H9 (cell line): ENCODE measurements at regions not wholly inside any gene's neighbourhood (a gene's known extent, or its start where the extent isn't known, plus 50 kb on each side); places are given as distances from the start of the nearest gene placed in this dataset.

Source experiments
- DNase-seq: peaks from one replicate; pipeline ENCODE4 v3.0.0-alpha.2; 2017
- H2AFZ ChIP-seq: one replicate; pipeline ENCODE4 v1.6.1; 2013; ENCODE audit warnings: mild to moderate bottlenecking, low read length, control low read depth, moderate library complexity
- H2AK5ac ChIP-seq: 2 replicates; pipeline ENCODE4 v1.6.1; 2013; ENCODE audit warnings: low read length, control low read depth, mixed read lengths; ENCODE audit not compliant: insufficient read length
- H2BK120ac ChIP-seq: one replicate; pipeline ENCODE4 v1.6.1; 2013; ENCODE audit warnings: low read depth, mild to moderate bottlenecking, low read length, control low read depth, inconsistent platforms; ENCODE audit not compliant: poor library complexity, severe bottlenecking
- H2BK12ac ChIP-seq: 2 replicates; pipeline ENCODE4 v1.6.1; 2013; ENCODE audit warnings: low read length, control low read depth, mixed read lengths, low read depth; ENCODE audit not compliant: insufficient read length
- H2BK15ac ChIP-seq: 2 replicates; pipeline ENCODE4 v1.6.1; 2013; ENCODE audit warnings: low read depth, low read length, control low read depth
- H2BK20ac ChIP-seq: one replicate; pipeline ENCODE4 v1.6.1; 2013; ENCODE audit warnings: low read depth, mild to moderate bottlenecking, low read length, control low read depth, inconsistent platforms; ENCODE audit not compliant: poor library complexity, severe bottlenecking
- H2BK5ac ChIP-seq: 2 replicates; pipeline ENCODE4 v1.6.1; 2013; ENCODE audit warnings: low read length, control low read depth, mixed read lengths; ENCODE audit not compliant: insufficient read length
- H3K14ac ChIP-seq: 2 replicates; pipeline ENCODE4 v1.6.1; 2013; ENCODE audit warnings: low read length, control low read depth; ENCODE audit not compliant: insufficient read depth
- H3K18ac ChIP-seq: 2 replicates; pipeline ENCODE4 v1.6.1; 2013; ENCODE audit warnings: low read depth, mild to moderate bottlenecking, mixed read lengths, low read length, control low read depth; ENCODE audit not compliant: insufficient read length
- H3K23ac ChIP-seq: 2 replicates; pipeline ENCODE4 v1.6.1; 2013; ENCODE audit warnings: low read length, control low read depth, mixed read lengths, low read depth; ENCODE audit not compliant: insufficient read length
- H3K23me2 ChIP-seq: 2 replicates; pipeline ENCODE4 v1.6.1; 2013; ENCODE audit warnings: low read depth, mild to moderate bottlenecking, mixed read lengths, low read length, control low read depth; ENCODE audit not compliant: insufficient read length, poor library complexity, severe bottlenecking
- H3K27ac ChIP-seq: 2 replicates; pipeline ENCODE4 v1.5.1; 2013; ENCODE audit warnings: low read length, control low read depth, mixed read lengths, low read depth; ENCODE audit not compliant: insufficient read length
- H3K27me3 ChIP-seq: 2 replicates; pipeline ENCODE4 v1.6.1; 2013; ENCODE audit warnings: low read length, control low read depth, inconsistent platforms; ENCODE audit not compliant: insufficient read depth
- H3K4ac ChIP-seq: 2 replicates; pipeline ENCODE4 v1.6.1; 2013; ENCODE audit warnings: low read depth, mild to moderate bottlenecking, control low read depth, inconsistent platforms, low read length, moderate library complexity
- H3K4me1 ChIP-seq: 2 replicates; pipeline ENCODE4 v1.6.1; 2013; ENCODE audit warnings: low read length, control low read depth, inconsistent platforms; ENCODE audit not compliant: insufficient read depth
- H3K4me2 ChIP-seq: 2 replicates; pipeline ENCODE4 v1.6.1; 2013; ENCODE audit warnings: low read length, control low read depth, mixed read lengths; ENCODE audit not compliant: insufficient read length, insufficient read depth
- H3K56ac ChIP-seq: 2 replicates; pipeline ENCODE4 v1.6.1; 2013; ENCODE audit warnings: low read depth, mild to moderate bottlenecking, mixed read lengths, low read length, control low read depth; ENCODE audit not compliant: insufficient read length
- H3K79me1 ChIP-seq: 2 replicates; pipeline ENCODE4 v1.6.1; 2013; ENCODE audit warnings: low read depth, mild to moderate bottlenecking, moderate library complexity, low read length, control low read depth, inconsistent platforms; ENCODE audit not compliant: insufficient read depth, poor library complexity, severe bottlenecking
- H3K79me2 ChIP-seq: 2 replicates; pipeline ENCODE4 v1.6.1; 2013; ENCODE audit warnings: low read length, control low read depth, inconsistent platforms; ENCODE audit not compliant: insufficient read depth
- H3K9ac ChIP-seq: 2 replicates; pipeline ENCODE4 v1.6.1; 2013; ENCODE audit warnings: low read length, control low read depth, mixed read lengths; ENCODE audit not compliant: insufficient read length; ENCODE audit errors: extremely low read depth
- H3K9me3 ChIP-seq: one replicate; pipeline ENCODE4 v1.6.1; 2013; ENCODE audit warnings: low read depth, low read length, inconsistent platforms; ENCODE audit not compliant: control insufficient read depth
- H3T11ph ChIP-seq: one replicate; pipeline ENCODE4 v1.6.1; 2013; ENCODE audit warnings: mild to moderate bottlenecking, low read length, control low read depth, inconsistent platforms
- H4K20me1 ChIP-seq: one replicate; pipeline ENCODE4 v1.6.1; 2013; ENCODE audit not compliant: control insufficient read depth, insufficient read length, insufficient read depth
- H4K5ac ChIP-seq: 2 replicates; pipeline ENCODE4 v1.6.1; 2013; ENCODE audit warnings: low read depth, mild to moderate bottlenecking, mixed read lengths, low read length, control low read depth; ENCODE audit not compliant: insufficient read length
- H4K8ac ChIP-seq: replicated peaks from 2 replicates; pipeline ENCODE4 v1.6.1; 2013; ENCODE audit warnings: low read length, control low read depth, mixed read lengths, low read depth; ENCODE audit not compliant: insufficient read length
- H4K91ac ChIP-seq: 2 replicates; pipeline ENCODE4 v1.6.1; 2013; ENCODE audit warnings: low read depth, mild to moderate bottlenecking, moderate library complexity, mixed read lengths, low read length, control low read depth; ENCODE audit not compliant: insufficient read length
- H3K27ac Mint-ChIP-seq, 3 experiments: 2 replicates in 2 of 3; 3 replicates in 1 of 3; pipeline ENCODE4 v1.8.0; 2020 to 2021; ENCODE audit warnings: mixed read lengths in 3 of 3, mild to moderate bottlenecking in 1 of 3, moderate library complexity in 1 of 3
- H3K27me3 Mint-ChIP-seq: 2 replicates; pipeline ENCODE4 v1.8.0; 2021; ENCODE audit warnings: low read depth, mild to moderate bottlenecking, moderate library complexity, mixed read lengths
- H3K36me3 Mint-ChIP-seq, 3 experiments: 2 replicates in 2 of 3; 3 replicates in 1 of 3; pipeline ENCODE4 v1.8.0; 2020 to 2021; ENCODE audit warnings: low read depth in 3 of 3, mixed read lengths in 3 of 3; ENCODE audit not compliant: insufficient read depth in 1 of 3
- H3K4me1 Mint-ChIP-seq, 2 experiments: 2 replicates each; pipeline ENCODE4 v1.8.0; 2020; ENCODE audit warnings: mixed read lengths in 2 of 2
- H3K4me3 Mint-ChIP-seq, 2 experiments: 2 replicates in 1 of 2; 3 replicates in 1 of 2; pipeline ENCODE4 v1.8.0; 2020 to 2021; ENCODE audit warnings: mild to moderate bottlenecking in 2 of 2, mixed read lengths in 2 of 2, moderate library complexity in 1 of 2
- H3K9me3 Mint-ChIP-seq, 2 experiments: 2 replicates in 1 of 2; 3 replicates in 1 of 2; pipeline ENCODE4 v1.8.0; 2020; ENCODE audit warnings: mild to moderate bottlenecking in 2 of 2, mixed read lengths in 2 of 2, moderate library complexity in 1 of 2
- CTCF ChIP-seq: fragments of 200-600 bp; sonication (generic); conservative IDR thresholded peaks from 3 replicates; pipeline ENCODE4 v1.8.0; 2021; ENCODE audit warnings: antibody characterized with exemption, mild to moderate bottlenecking
- WGBS: extraction: QIAGEN DNeasy Blood & Tissue Kit; methylation state at CpG from one replicate; pipeline ENCODE4 v1.1.7; 2013; ENCODE audit warnings: missing lambda C conversion rate, low lambda C conversion rate, mixed read lengths; ENCODE audit not compliant: insufficient read length; ENCODE audit errors: extremely low coverage; 5-methylcytosine and 5-hydroxymethylcytosine counted together

GRCh38 chr17:14752011-14752410, 451.1 kb downstream of the HS3ST3B1 start:
- Histone ChIP-seq H2AK5ac (no peak overlapping the region), H3K27ac (no peak overlapping the region), H3K4me1 (no peaks in the 10 kb centered on the region), H3K79me2 (no peaks in the 10 kb centered on the region), H2BK5ac (no peak overlapping the region), H3K9ac (no peak overlapping the region), H3K23ac (no peak overlapping the region), H3K23me2 (no peaks in the 10 kb centered on the region), H3K79me1 (no peaks in the 10 kb centered on the region), H2BK12ac (no peak overlapping the region), H3K18ac (no peak overlapping the region), H2BK15ac (no peak overlapping the region), H3K4ac (no peak overlapping the region), H2BK20ac (no peak overlapping the region), H4K8ac (no peak overlapping the region), H4K20me1 (no peaks in the 10 kb centered on the region), H2AFZ (no peak overlapping the region), H3K27me3 (no peaks in the 10 kb centered on the region), H4K5ac (no peak overlapping the region), H4K91ac (no peak overlapping the region), H2BK120ac (no peak overlapping the region), H3K4me2 (no peak overlapping the region), H3K56ac (no peak overlapping the region), H3K9me3 (no peaks in the 10 kb centered on the region), H3T11ph (no peak overlapping the region), H3K14ac (no peak overlapping the region)
- no peak for DNase-seq
- Mint-ChIP-seq H3K36me3 (peaks cover 0 to 7% (median 3%) of the 10 kb centered on the region in 3 experiments; a peak in 3 of 7 replicates), H3K27me3 (peaks cover 3% of the 10 kb centered on the region), H3K4me1 (no peaks in the 10 kb centered on the region), H3K27ac (no peak overlapping the region), H3K9me3 (peaks cover 0 to 6% of the 10 kb centered on the region in 2 experiments; a peak in 1 of 5 replicates), H3K4me3 (no peak overlapping the region)
- no peak for TF ChIP-seq CTCF
- WGBS: no CpG with 5 or more reads among the region's 2 CpGs
